HG03442 (cell line): ENCODE measurements at regions not wholly inside any gene's neighbourhood (a gene's known extent, or its start where the extent isn't known, plus 50 kb on each side); places are given as distances from the start of the nearest gene placed in this dataset.

ENCODE experiments used
- ATAC-seq: cut with Tn5 transposase; IDR thresholded peaks from one replicate; pipeline ENCODE4 v1.9.1; 2021; ENCODE audit warnings: mild to moderate bottlenecking, moderate library complexity; ENCODE audit not compliant: unreplicated experiment

- ATAC-seq, result no peak
These were observed 200.3 kb downstream of the ICE1 start for GRCh38 chr5:5622806-5623205.

- ATAC-seq, result no peak
These were observed 197.1 kb downstream of the ICE1 start for GRCh38 chr5:5619546-5619945.

- ATAC-seq, result no peak
These were observed 194.5 kb downstream of the ICE1 start for GRCh38 chr5:5617024-5617423.

GRCh38 chr5:5616247-5616895 lies 193.9 kb downstream of the ICE1 start:
- no peak for ATAC-seq

- no peak for ATAC-seq
These were observed 193.1 kb downstream of the ICE1 start for GRCh38 chr5:5615569-5615968.

GRCh38 chr5:5613261-5613990 lies 190.9 kb downstream of the ICE1 start:
- ATAC-seq, result no peak

GRCh38 chr5:5612096-5612495 lies 189.6 kb downstream of the ICE1 start:
- ATAC-seq, result no peak

GRCh38 chr5:5609935-5610334 lies 187.5 kb downstream of the ICE1 start:
- no peak for ATAC-seq

GRCh38 chr5:5605170-5605764 lies 182.8 kb downstream of the ICE1 start:
- ATAC-seq, result no peak

- no peak for ATAC-seq
These were observed 180.1 kb downstream of the ICE1 start for GRCh38 chr5:5602554-5602953.

GRCh38 chr5:5598547-5599113 lies 176.2 kb downstream of the ICE1 start:
- no peak for ATAC-seq

GRCh38 chr5:5593391-5593790 lies 170.9 kb downstream of the ICE1 start:
- no peak for ATAC-seq

- no peak for ATAC-seq
These were observed 170.1 kb downstream of the ICE1 start for GRCh38 chr5:5592541-5592940.

- no peak for ATAC-seq
These were observed 169.1 kb downstream of the ICE1 start for GRCh38 chr5:5591567-5591966.

- ATAC-seq, result no peak
These were observed 167.4 kb downstream of the ICE1 start for GRCh38 chr5:5589857-5590256.

GRCh38 chr5:5588887-5589826 lies 166.7 kb downstream of the ICE1 start:
- no peak for ATAC-seq

- ATAC-seq, result no peak
These were observed 165.9 kb downstream of the ICE1 start for GRCh38 chr5:5588386-5588785.

GRCh38 chr5:5587474-5587873 lies 165.0 kb downstream of the ICE1 start:
- no peak for ATAC-seq

- no peak for ATAC-seq
These were observed 164.2 kb downstream of the ICE1 start for GRCh38 chr5:5586721-5587120.

- ATAC-seq, result no peak
These were observed 163.4 kb downstream of the ICE1 start for GRCh38 chr5:5585751-5586341.
